Fibroblast of skin of right biceps (primary cell): ENCODE measurements at regions not wholly inside any gene's neighbourhood (a gene's known extent, or its start where the extent isn't known, plus 50 kb on each side); places are given as distances from the start of the nearest gene placed in this dataset.
"Not testable (repeated sequence)": the region's sequence is repeated elsewhere in the genome, so short reads cannot be mapped to it uniquely, and the experiment has no call there.

Source experiments
- DNase-seq: peaks from one replicate; pipeline ENCODE4 v3.0.0-alpha.2; 2013

GRCh38 chr3:143175940-143176894, 56.6 kb downstream of the CHST2 start:
- DNase-seq, result not testable (repeated sequence)

GRCh38 chr3:143177965-143178364, 58.4 kb downstream of the CHST2 start:
- DNase-seq, result not testable (repeated sequence)

- not testable (repeated sequence) for DNase-seq
Observed at GRCh38 chr3:143178775-143179548, 59.4 kb downstream of the CHST2 start.

- no peak for DNase-seq
Observed at GRCh38 chr3:143179603-143180002, 60.0 kb downstream of the CHST2 start.

- not testable (repeated sequence) for DNase-seq
Observed at GRCh38 chr3:143180860-143181259, 61.3 kb downstream of the CHST2 start.

GRCh38 chr3:143181977-143182376, 62.4 kb downstream of the CHST2 start:
- DNase-seq, result not testable (repeated sequence)

- DNase-seq, result no peak
Observed at GRCh38 chr3:143182866-143183664, 63.5 kb downstream of the CHST2 start.

GRCh38 chr3:143183665-143183964, 64.0 kb downstream of the CHST2 start:
- DNase-seq, result no peak

GRCh38 chr3:143184099-143184498, 64.5 kb downstream of the CHST2 start:
- DNase-seq, result no peak

- DNase-seq, result no peak
Observed at GRCh38 chr3:143185401-143185800, 65.8 kb downstream of the CHST2 start.

- DNase-seq, result peak; percentile 29
Observed at GRCh38 chr3:143187111-143187510, 67.5 kb downstream of the CHST2 start.

GRCh38 chr3:143188881-143189280, 69.3 kb downstream of the CHST2 start:
- no peak for DNase-seq

- no peak for DNase-seq
Observed at GRCh38 chr3:143190101-143190500, 70.5 kb downstream of the CHST2 start.

- no peak for DNase-seq
Observed at GRCh38 chr3:143192193-143192592, 72.6 kb downstream of the CHST2 start.

- DNase-seq, result peak; percentile 53
Observed at GRCh38 chr3:143200001-143200924, 80.7 kb downstream of the CHST2 start.

- no peak for DNase-seq
Observed at GRCh38 chr3:143201045-143201444, 81.5 kb downstream of the CHST2 start.

- DNase-seq, result no peak
Observed at GRCh38 chr3:143201870-143202752, 82.5 kb downstream of the CHST2 start.

- no peak for DNase-seq
Observed at GRCh38 chr3:143203142-143203541, 83.6 kb downstream of the CHST2 start.

- peak; percentile 73 for DNase-seq
Observed at GRCh38 chr3:143203848-143204247, 84.3 kb downstream of the CHST2 start.

- DNase-seq, result no peak
Observed at GRCh38 chr3:143206955-143207337, 87.4 kb downstream of the CHST2 start.
